HPDE6-E6E7 (cell line): ENCODE measurements at regions not wholly inside any gene's neighbourhood (a gene's known extent, or its start where the extent isn't known, plus 50 kb on each side); places are given as distances from the start of the nearest gene placed in this dataset.

ENCODE experiments used
- DNase-seq: peaks from one replicate; pipeline ENCODE4 v3.0.0; 2011; ENCODE audit warnings: missing footprints; ENCODE audit errors: extremely low spot score

DNA sequence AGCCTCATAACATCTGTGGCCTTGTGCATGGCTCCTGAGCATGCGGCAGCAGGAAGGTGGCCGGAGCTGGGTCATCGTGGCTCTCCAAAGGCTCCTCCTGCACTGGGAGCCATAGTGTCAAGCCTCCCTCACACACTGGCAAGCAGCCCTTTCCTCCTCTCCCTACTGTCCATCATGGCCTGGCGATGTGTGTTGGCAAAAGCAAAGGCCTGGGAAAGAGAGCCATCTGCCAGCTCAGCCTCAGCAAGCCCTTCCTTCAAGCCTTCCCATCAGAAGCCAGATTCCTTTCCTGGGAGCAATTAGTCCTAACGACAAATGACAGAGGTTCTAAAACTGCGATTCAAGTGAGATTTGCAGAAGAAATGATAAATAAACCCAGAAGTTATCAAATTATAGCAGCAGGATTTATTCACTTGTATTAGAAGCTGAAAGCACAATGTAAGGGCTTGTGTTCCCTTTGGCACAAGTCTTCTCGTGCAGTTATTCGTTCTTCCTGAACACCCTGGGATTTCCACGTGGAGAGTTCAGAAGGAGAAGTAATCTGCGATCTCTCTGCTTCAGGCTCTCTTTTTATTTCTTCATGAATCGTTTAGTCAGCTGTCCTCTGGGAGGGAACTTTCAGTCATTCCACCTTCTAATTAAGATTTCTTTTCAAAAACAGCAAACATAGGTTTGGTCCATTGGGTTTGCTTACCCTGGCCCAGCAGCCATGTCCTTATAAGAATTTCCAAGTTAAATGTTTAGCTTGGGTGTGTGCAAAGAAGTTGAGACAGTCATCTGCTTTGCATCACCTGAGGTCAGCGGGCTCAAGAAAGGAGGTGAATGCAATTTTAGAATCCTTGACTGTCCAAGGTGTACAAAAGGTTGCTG lies 110.3 kb upstream of the TMC3 start:
- no peak for DNase-seq

DNA sequence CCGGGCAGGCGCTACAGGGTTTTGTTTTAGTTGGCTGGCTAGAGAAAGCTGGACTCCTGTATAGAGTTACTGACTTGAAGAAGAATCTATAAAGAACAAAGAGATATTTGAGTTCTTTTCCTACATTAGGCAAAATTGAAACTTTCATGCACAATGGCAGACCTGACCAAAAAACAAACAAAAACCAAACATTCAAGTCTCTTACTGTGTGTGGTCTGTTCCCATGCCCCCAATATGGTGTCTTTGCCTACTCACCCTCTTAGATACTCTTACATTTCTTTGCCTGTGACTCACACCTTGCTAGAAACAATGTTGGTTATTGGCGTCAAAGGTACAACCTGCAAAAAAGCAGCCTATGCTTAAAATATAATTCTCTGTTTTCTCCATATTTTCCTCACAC lies 109.5 kb upstream of the TMC3 start:
- no peak for DNase-seq

DNA sequence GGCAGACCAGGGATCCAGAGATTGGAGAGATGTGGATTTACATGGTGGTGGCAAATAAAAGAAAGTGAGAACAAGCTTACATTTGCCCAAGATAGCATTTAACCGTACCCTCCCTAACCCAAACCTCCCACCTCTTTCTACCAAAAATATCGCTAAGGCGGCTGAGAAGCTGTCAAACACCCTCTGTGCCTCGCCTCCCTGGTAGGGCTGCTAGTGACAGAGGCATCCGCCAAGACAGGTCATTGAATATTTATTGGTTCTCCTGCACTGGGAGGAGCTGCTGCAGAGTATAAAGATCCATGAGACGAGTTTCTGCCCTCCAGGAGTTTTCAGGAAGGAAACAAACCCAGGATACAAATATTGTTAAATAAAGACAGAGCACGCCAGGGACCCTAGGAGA lies 107.3 kb upstream of the TMC3 start:
- DNase-seq = no peak

- DNase-seq = no peak
Observed at GRCh38 chr15:81480645-81481053, 106.6 kb upstream of the TMC3 start.

GRCh38 chr15:81478354-81478753 lies 104.3 kb upstream of the TMC3 start:
- no peak for DNase-seq

DNA sequence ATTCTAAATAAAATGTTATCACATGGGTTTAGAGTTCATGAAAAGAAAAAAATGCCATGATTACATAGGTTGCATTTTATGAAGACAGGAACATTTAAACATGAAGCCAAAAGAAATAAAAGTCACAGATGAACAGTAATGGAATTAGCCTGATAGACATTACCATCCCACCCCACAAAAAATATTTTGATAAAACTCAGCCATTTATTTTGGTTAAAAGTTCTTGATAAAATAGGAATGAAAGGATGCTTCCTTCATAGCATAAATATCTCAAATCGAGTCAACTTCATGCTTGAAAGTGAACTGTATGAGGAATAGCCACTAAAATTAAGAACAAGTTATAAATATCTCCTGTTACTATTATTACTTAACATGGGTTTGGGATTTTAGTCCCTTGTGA lies 101.9 kb upstream of the TMC3 start:
- no peak for DNase-seq

- DNase-seq = no peak
Observed at GRCh38 chr15:81475471-81475870, 101.5 kb upstream of the TMC3 start.

GRCh38 chr15:81473946-81474345 lies 99.9 kb upstream of the TMC3 start:
- no peak for DNase-seq

- DNase-seq = no peak
Observed at GRCh38 chr15:81473177-81473576, 99.2 kb upstream of the TMC3 start.

GRCh38 chr15:81471151-81471550 lies 97.1 kb upstream of the TMC3 start:
- no peak for DNase-seq

DNA sequence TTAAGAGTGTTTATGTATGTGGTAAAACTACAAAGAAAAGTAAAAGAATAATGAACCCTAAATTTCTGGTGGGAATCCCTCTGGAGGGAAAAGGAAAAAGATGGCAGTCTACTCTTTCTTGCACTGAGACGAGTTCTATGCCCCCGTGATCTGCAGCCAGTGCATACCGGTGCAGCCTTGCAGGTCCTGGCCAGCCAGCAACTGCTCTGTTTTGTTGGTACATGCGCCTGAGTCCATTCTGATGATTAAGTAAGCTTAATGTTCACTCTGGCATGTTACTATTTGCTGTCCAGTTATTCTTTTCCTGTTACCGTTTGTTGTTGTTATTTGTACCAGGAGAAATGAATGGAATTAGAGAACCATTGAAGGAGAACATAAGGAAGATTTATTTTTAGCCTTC lies 95.1 kb upstream of the TMC3 start:
- peak; percentile 53 for DNase-seq

- DNase-seq = no peak
Observed at GRCh38 chr15:81466741-81467140, 92.7 kb upstream of the TMC3 start.

DNA sequence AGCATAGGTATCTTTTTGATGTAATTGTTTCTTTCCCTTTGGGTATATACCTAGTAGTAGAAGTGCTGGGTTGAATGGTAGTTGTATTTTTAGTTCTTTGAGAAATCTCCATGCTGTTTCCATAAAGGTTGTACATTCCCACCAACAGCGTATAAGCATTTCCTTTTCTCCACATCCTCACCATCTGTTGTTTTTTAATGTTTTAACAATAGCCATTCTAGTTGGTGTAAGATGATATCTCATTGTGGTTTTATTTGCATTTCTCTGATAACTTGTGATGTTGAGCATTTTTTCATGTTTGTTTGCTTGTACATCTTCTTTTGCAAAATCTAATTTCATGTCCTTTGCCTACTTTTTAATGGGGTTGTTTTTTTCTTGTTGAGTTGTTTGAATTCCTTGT lies 80.0 kb upstream of the TMC3 start:
- no peak for DNase-seq

DNA sequence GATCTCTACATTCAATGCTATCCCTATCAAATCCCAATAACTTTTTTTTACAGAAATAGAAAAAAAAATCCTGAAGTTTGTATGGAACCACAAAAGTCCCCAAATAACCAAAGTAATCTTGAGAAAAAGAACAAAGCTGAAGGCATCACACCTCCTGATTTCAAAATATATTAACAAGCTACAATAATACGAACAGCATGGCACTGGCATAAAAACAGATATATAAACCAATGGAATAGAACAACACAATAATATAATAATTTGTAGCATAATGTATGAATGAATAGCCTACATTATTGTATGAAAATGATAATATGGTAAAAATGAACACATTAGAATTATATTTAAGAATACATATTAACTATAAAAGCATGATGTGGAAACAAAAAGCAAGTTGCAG lies 76.7 kb upstream of the TMC3 start:
- DNase-seq = no peak

- no peak for DNase-seq
Observed at GRCh38 chr15:81449836-81450474, 75.9 kb upstream of the TMC3 start.

DNA sequence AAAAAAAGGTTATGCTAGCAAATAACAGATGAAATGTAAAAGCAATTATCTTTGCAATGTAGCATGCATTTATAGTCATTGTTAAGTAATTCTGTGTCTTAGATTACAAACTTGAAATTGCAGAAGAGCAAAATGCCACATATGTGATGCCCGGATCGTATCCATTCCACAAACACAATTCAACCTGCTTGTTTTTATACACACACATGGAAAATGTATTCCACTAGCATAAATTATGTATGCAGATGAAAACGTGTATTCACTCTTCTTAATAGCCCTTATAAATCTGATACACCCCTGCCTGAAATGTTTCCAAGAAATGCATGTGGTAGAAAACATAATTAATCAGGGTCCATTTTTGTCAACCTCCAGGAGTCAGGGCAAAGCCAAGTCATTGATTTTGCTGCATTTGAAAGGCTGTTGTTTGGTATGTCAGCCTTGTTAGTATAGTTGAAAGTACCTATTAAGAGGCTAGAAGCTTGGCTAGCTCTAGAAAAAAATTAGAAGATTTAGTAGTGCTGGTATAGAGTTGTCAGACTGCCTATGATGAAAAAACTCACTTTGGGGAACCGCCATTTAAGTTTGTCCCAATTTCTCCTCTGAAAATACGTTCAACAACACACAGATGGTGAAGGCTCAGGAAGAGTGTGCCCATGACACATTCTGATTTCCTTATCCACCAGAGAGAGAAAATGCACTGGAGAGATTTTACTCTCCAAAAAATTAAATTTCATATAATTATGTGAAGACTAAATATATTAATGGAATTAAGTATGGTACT lies 69.2 kb upstream of the TMC3 start:
- DNase-seq = no peak

- DNase-seq = no peak
Observed at GRCh38 chr15:81442454-81442853, 68.4 kb upstream of the TMC3 start.

DNA sequence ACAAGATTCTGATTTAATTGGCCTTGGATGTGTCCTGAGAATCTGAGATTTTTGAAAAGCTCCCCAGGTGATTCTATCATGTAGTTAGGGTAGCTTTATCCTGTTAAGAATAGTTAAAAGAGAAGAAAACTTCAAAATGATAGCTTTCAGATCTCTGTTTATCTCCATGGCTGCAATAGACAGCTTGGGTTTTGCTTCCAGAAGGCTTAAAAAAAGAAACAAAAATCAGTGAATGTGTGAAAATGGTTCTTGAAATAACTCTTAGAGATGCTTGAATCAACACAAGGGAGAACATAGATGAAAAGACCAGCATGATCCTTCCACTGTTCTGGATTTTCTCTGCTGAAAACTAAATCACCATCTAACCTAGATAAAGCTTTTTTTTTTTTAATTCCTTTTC lies 60.8 kb upstream of the TMC3 start:
- DNase-seq = no peak

- no peak for DNase-seq
Observed at GRCh38 chr15:81433462-81433861, 59.4 kb upstream of the TMC3 start.

DNA sequence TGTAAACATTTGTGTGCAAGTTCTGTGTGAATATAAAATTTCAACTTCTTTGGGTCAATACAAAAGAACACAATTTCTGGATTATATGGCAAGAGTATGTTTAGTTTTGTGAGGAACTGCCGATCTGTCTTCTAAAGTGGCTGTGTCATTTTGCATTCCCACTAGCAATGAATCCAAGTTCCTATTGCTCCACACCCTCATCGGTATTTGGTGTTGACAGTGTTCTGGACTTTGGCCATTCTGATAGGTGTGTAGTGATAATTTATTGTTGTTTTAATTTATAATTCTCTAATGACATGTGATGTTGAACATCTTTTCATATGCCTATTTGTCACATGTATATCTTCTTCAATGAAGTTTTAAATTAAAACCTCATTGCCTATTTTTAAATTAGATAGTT lies 58.2 kb upstream of the TMC3 start:
- no peak for DNase-seq

DNA sequence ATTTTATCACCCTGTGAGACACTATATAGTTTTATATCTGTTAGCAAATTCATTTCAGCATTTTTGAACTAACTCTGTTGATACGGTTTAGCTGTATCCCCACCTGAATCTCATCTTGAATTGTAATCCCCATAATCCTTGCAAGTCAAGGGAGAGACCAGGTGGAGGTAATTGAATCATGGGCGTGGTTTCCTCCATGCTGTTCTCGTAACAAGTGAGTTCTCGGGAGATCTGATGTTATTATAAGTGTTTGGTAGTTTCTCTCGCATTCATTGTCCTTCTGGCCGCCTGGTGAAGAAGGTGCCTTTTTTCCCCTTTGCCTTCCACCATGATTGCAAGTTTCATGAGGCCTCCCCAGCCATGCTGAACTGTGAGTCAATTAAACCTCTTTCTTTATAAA lies 53.2 kb upstream of the TMC3 start:
- DNase-seq = no peak

GRCh38 chr15:81425905-81426304 lies 51.9 kb upstream of the TMC3 start:
- DNase-seq = no peak
